Vagina (tissue), 2 donors: ENCODE measurements at regions not wholly inside any gene's neighbourhood (a gene's known extent, or its start where the extent isn't known, plus 50 kb on each side); places are given as distances from the start of the nearest gene placed in this dataset.
"Not testable (repeated sequence)": the region's sequence is repeated elsewhere in the genome, so short reads cannot be mapped to it uniquely, and the experiment has no call there.

ENCODE experiments used
- POLR2A ChIP-seq, 2 donors: fragments of 450-650 bp; IDR thresholded peaks; one replicate each; pipeline ENCODE4 v1.6.1; 2017; ENCODE audit warnings: antibody characterized with exemption in 2 of 2, mild to moderate bottlenecking in 2 of 2, moderate library complexity in 2 of 2
- POLR2AphosphoS5 ChIP-seq, 2 donors: sonication (generic); formaldehyde crosslinking; IDR thresholded peaks; one replicate each; pipeline ENCODE4 v1.9.0; 2017; ENCODE audit warnings: antibody characterized with exemption in 2 of 2, mild to moderate bottlenecking in 2 of 2, low read depth in 1 of 2; ENCODE audit not compliant: insufficient read depth in 1 of 2
- TF ChIP-seq, protein P1 (sequence below), 3 experiments: fragments of 450-650 bp in 2 of 3; fragments of 200-600 bp in 1 of 3; sonication (generic) in 1 of 3; IDR thresholded peaks; one replicate each; pipeline ENCODE4 v1.5.1; 2017 to 2019; ENCODE audit warnings: antibody characterized with exemption in 3 of 3, mild to moderate bottlenecking in 2 of 3, moderate library complexity in 2 of 3

- TF ChIP-seq, protein P1, sequence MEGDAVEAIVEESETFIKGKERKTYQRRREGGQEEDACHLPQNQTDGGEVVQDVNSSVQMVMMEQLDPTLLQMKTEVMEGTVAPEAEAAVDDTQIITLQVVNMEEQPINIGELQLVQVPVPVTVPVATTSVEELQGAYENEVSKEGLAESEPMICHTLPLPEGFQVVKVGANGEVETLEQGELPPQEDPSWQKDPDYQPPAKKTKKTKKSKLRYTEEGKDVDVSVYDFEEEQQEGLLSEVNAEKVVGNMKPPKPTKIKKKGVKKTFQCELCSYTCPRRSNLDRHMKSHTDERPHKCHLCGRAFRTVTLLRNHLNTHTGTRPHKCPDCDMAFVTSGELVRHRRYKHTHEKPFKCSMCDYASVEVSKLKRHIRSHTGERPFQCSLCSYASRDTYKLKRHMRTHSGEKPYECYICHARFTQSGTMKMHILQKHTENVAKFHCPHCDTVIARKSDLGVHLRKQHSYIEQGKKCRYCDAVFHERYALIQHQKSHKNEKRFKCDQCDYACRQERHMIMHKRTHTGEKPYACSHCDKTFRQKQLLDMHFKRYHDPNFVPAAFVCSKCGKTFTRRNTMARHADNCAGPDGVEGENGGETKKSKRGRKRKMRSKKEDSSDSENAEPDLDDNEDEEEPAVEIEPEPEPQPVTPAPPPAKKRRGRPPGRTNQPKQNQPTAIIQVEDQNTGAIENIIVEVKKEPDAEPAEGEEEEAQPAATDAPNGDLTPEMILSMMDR (IDR thresholded peaks at IDR 0.05), result not testable (repeated sequence)
- TF ChIP-seq POLR2A (IDR thresholded peaks at IDR 0.05); POLR2AphosphoS5 (IDR thresholded peaks at IDR 0.05; ENCODE audit: insufficient read depth in 1 of 2, low read depth in 1 of 2): not testable (repeated sequence)
These were observed 367.1 kb downstream of the RPIA start for GRCh38 chr2:89058616-89059015.
